ENCODE measurements at regions not wholly inside any gene's neighbourhood (a gene's known extent, or its start where the extent isn't known, plus 50 kb on each side); places are given as distances from the start of the nearest gene placed in this dataset.

DNA sequence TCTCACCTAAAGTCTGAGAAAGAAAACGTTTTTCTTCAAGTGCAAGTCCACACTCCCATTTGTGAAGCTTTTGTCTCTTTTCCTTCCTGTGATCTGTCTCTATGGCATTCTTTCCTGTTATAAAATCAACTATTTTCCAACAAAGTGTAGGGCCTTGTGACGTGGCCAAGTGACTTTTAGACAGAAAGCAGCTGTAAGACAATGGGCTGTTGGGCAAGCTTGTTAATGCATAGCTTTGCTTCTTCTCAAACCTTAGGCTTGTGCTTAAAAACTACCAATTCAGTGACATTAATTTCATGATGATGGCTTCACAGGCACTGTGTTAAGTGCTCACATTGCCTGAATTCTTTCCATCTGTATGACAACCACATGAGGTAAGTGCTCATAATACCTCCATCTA, 83.5 kb downstream of the VCY1B start:
- H3K36me3 Mint-ChIP-seq, result no peaks in the 10 kb centered on the region
- DNase-seq (no peak), ATAC-seq (ENCODE audit: low read depth in 2 of 2) (no peak)
- no peaks in the 10 kb centered on the region for H3K4me1 Mint-ChIP-seq
- Histone ChIP-seq H3K27ac (ENCODE audit: insufficient read depth, low read length, poor library complexity, severe bottlenecking) (no peak overlapping the region), H3K4me1 (ENCODE audit: control insufficient read depth, insufficient read depth, low read length, poor library complexity, severe bottlenecking) (no peaks in the 10 kb centered on the region), H3K36me3 (ENCODE audit: control insufficient read depth, insufficient read depth, low read length) (no peaks in the 10 kb centered on the region), H3K27me3 (ENCODE audit: control insufficient read depth, insufficient read depth, low read length) (no peaks in the 10 kb centered on the region), H3K4me3 (ENCODE audit: low read depth, low read length) (no peak overlapping the region), H3K9me3 (ENCODE audit: control insufficient read depth in 2 of 2, low read length in 2 of 2) (no peaks in the 10 kb centered on the region)
- peaks cover 5% of the 10 kb centered on the region for H3K27me3 Mint-ChIP-seq
- H3K4me3 Mint-ChIP-seq, result no peak overlapping the region
- no peak overlapping the region for H3K27ac Mint-ChIP-seq
- H3K9me3 Mint-ChIP-seq, result no peaks in the 10 kb centered on the region

- Mint-ChIP-seq H3K27me3 (no peaks in the 10 kb centered on the region), H3K36me3 (no peaks in the 10 kb centered on the region), H3K9me3 (no peaks in the 10 kb centered on the region), H3K27ac (no peak overlapping the region), H3K4me1 (no peaks in the 10 kb centered on the region), H3K4me3 (no peak overlapping the region)
- DNase-seq (no peak), ATAC-seq (ENCODE audit: low read depth in 2 of 2) (no peak)
- H3K9me3 ChIP-seq (ENCODE audit: control insufficient read depth in 2 of 2, low read length in 2 of 2), result no peaks in the 10 kb centered on the region
- no peaks in the 10 kb centered on the region for H3K27me3 ChIP-seq (ENCODE audit: control insufficient read depth, insufficient read depth, low read length)
- no peak overlapping the region for H3K4me3 ChIP-seq (ENCODE audit: low read depth, low read length)
- no peak overlapping the region for H3K27ac ChIP-seq (ENCODE audit: insufficient read depth, low read length, poor library complexity, severe bottlenecking)
- H3K36me3 ChIP-seq (ENCODE audit: control insufficient read depth, insufficient read depth, low read length), result no peaks in the 10 kb centered on the region
- H3K4me1 ChIP-seq (ENCODE audit: control insufficient read depth, insufficient read depth, low read length, poor library complexity, severe bottlenecking), result no peaks in the 10 kb centered on the region
Observed at GRCh38 chrY:14145614-14146013, 89.6 kb downstream of the VCY1B start.

DNA sequence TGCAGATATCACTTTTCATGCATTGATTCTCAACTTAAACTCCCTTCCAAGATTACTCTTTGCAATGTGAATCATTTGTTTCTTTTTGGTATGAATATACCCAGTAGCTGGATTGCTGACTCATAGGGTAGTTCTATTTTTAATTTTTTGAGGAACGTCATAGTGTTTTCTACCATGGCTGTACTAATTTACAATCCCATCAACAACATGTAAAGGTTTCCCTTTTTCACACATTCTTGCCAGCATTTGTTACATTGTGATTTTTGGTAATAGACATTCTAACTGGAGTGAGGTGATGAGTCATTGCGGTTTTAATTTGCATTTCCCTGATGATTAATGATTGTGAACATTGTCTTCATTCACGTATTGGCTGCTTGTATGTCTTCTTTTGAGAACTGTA, 126.7 kb downstream of the VCY1B start:
- H3K27ac Mint-ChIP-seq, result no peak overlapping the region
- H3K27me3 ChIP-seq (ENCODE audit: control insufficient read depth, insufficient read depth, low read length), result no peaks in the 10 kb centered on the region
- H3K27me3 Mint-ChIP-seq, result no peaks in the 10 kb centered on the region
- H3K4me1 Mint-ChIP-seq, result peaks cover 0 to 10% (median 0%) of the 10 kb centered on the region in 4 donors
- no peak overlapping the region for H3K4me3 ChIP-seq (ENCODE audit: low read depth, low read length)
- no peak overlapping the region for H3K4me3 Mint-ChIP-seq
- ATAC-seq (ENCODE audit: low read depth in 2 of 2) (no peak), DNase-seq (no peak)
- no peaks in the 10 kb centered on the region for H3K9me3 ChIP-seq (ENCODE audit: control insufficient read depth in 2 of 2, low read length in 2 of 2)
- no peaks in the 10 kb centered on the region for H3K9me3 Mint-ChIP-seq
- H3K36me3 Mint-ChIP-seq, result no peaks in the 10 kb centered on the region
- H3K36me3 ChIP-seq (ENCODE audit: control insufficient read depth, insufficient read depth, low read length), result no peaks in the 10 kb centered on the region
- H3K27ac ChIP-seq (ENCODE audit: insufficient read depth, low read length, poor library complexity, severe bottlenecking), result no peak overlapping the region
- no peaks in the 10 kb centered on the region for H3K4me1 ChIP-seq (ENCODE audit: control insufficient read depth, insufficient read depth, low read length, poor library complexity, severe bottlenecking)

DNA sequence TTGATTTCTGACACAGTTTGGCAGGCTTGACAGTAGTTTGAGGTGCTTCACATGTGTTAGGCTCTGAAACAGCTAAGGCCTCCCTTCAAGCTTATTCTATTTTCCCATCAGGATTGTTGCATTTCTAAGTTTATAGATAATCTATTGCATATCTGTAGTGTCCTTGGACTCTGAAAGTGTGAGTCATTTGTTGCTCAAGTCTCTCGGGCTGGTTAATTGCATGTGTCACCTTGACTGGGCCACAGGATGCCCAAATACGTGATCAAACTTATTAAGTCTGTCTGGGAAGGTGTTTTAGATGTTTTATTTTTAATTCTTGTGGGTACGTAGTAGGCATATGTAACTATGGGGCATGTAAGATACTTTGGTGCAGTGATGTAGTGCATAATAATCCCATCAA, 166.0 kb downstream of the VCY1B start:
- Mint-ChIP-seq H3K27ac (no peak overlapping the region), H3K27me3 (peaks cover 9% of the 10 kb centered on the region), H3K4me3 (no peak overlapping the region), H3K9me3 (no peaks in the 10 kb centered on the region), H3K36me3 (no peaks in the 10 kb centered on the region), H3K4me1 (no peaks in the 10 kb centered on the region)
- Histone ChIP-seq H3K4me1 (ENCODE audit: control insufficient read depth, insufficient read depth, low read length, poor library complexity, severe bottlenecking) (no peaks in the 10 kb centered on the region), H3K27me3 (ENCODE audit: control insufficient read depth, insufficient read depth, low read length) (no peaks in the 10 kb centered on the region), H3K36me3 (ENCODE audit: control insufficient read depth, insufficient read depth, low read length) (no peaks in the 10 kb centered on the region), H3K9me3 (ENCODE audit: control insufficient read depth in 2 of 2, low read length in 2 of 2) (no peaks in the 10 kb centered on the region), H3K4me3 (ENCODE audit: low read depth, low read length) (no peak overlapping the region), H3K27ac (ENCODE audit: insufficient read depth, low read length, poor library complexity, severe bottlenecking) (no peak overlapping the region)
- DNase-seq (no peak), ATAC-seq (ENCODE audit: low read depth in 2 of 2) (no peak)

DNA sequence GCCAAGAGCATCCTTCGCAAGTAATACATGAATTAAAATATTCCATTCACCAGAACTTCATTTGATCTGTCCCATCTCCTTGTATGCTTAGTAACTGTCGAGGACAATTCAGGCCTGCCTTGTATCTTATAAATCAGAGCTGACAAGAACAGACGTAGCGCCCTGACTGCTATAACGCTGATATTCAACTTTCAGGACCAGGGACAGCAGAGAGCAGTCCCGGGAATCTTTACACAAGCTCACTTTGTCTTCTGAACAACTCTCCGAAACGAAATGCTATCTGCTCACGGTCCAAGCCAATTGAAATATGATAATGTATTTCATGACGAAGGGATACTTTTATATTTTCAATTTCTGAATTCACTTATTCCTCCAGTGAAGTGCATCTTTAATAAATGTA, 175.7 kb downstream of the VCY1B start:
- ATAC-seq (ENCODE audit: low read depth in 2 of 2) (no peak), DNase-seq (no peak)
- no peaks in the 10 kb centered on the region for H3K36me3 ChIP-seq (ENCODE audit: control insufficient read depth, insufficient read depth, low read length)
- H3K27ac ChIP-seq (ENCODE audit: insufficient read depth, low read length, poor library complexity, severe bottlenecking), result no peak overlapping the region
- Mint-ChIP-seq H3K27ac (no peak overlapping the region), H3K36me3 (no peaks in the 10 kb centered on the region), H3K27me3 (no peaks in the 10 kb centered on the region), H3K9me3 (no peaks in the 10 kb centered on the region), H3K4me3 (no peak overlapping the region), H3K4me1 (peaks cover 0 to 2% (median 0%) of the 10 kb centered on the region in 4 donors)
- no peak overlapping the region for H3K4me3 ChIP-seq (ENCODE audit: low read depth, low read length)
- H3K27me3 ChIP-seq (ENCODE audit: control insufficient read depth, insufficient read depth, low read length), result no peaks in the 10 kb centered on the region
- H3K4me1 ChIP-seq (ENCODE audit: control insufficient read depth, insufficient read depth, low read length, poor library complexity, severe bottlenecking), result no peaks in the 10 kb centered on the region
- no peaks in the 10 kb centered on the region for H3K9me3 ChIP-seq (ENCODE audit: control insufficient read depth in 2 of 2, low read length in 2 of 2)

DNA sequence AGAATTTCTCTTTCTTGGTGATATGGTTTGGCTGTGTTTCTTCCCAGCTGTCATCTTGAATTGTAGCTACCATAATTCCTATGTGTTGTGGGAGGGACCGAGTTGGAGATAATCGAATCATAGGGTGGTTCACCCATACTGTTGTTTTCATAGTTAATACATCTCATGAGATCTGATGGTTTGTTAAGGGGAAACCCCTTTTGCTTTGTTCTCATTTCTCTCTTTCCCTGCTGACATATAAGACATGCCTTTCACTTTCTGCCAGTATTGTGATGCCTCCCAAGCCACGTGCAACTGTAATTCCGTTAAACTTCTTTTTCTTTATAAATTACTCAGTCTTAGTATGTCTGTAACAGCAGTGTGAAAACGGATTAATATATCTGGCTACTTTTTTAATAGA, 179.0 kb downstream of the VCY1B start:
- no peaks in the 10 kb centered on the region for H3K27me3 ChIP-seq (ENCODE audit: control insufficient read depth, insufficient read depth, low read length)
- H3K27me3 Mint-ChIP-seq, result no peaks in the 10 kb centered on the region

GRCh38 chrY:14238277-14238676, 182.2 kb downstream of the VCY1B start:
- ATAC-seq (ENCODE audit: low read depth in 2 of 2) (no peak), DNase-seq (no peak)
- Histone ChIP-seq H3K4me3 (ENCODE audit: low read depth, low read length) (no peak overlapping the region), H3K36me3 (ENCODE audit: control insufficient read depth, insufficient read depth, low read length) (no peaks in the 10 kb centered on the region), H3K4me1 (ENCODE audit: control insufficient read depth, insufficient read depth, low read length, poor library complexity, severe bottlenecking) (no peaks in the 10 kb centered on the region), H3K27ac (ENCODE audit: insufficient read depth, low read length, poor library complexity, severe bottlenecking) (no peak overlapping the region), H3K9me3 (ENCODE audit: control insufficient read depth in 2 of 2, low read length in 2 of 2) (no peaks in the 10 kb centered on the region), H3K27me3 (ENCODE audit: control insufficient read depth, insufficient read depth, low read length) (no peaks in the 10 kb centered on the region)
- no peak overlapping the region for H3K27ac Mint-ChIP-seq
- H3K9me3 Mint-ChIP-seq, result no peaks in the 10 kb centered on the region
- peaks cover 0 to 2% (median 0%) of the 10 kb centered on the region in 4 donors for H3K4me1 Mint-ChIP-seq
- no peaks in the 10 kb centered on the region for H3K36me3 Mint-ChIP-seq
- H3K4me3 Mint-ChIP-seq, result no peak overlapping the region
- peaks cover 5% of the 10 kb centered on the region for H3K27me3 Mint-ChIP-seq

More for the DNA sequence above, 179.0 kb downstream of the VCY1B start:
- Histone ChIP-seq H3K4me3 (ENCODE audit: low read depth, low read length) (no peak overlapping the region), H3K9me3 (ENCODE audit: control insufficient read depth in 2 of 2, low read length in 2 of 2) (no peaks in the 10 kb centered on the region), H3K27ac (ENCODE audit: insufficient read depth, low read length, poor library complexity, severe bottlenecking) (no peak overlapping the region), H3K4me1 (ENCODE audit: control insufficient read depth, insufficient read depth, low read length, poor library complexity, severe bottlenecking) (no peaks in the 10 kb centered on the region), H3K36me3 (ENCODE audit: control insufficient read depth, insufficient read depth, low read length) (no peaks in the 10 kb centered on the region)
- peaks cover 0 to 2% (median 0%) of the 10 kb centered on the region in 4 donors for H3K4me1 Mint-ChIP-seq
- DNase-seq (no peak), ATAC-seq (ENCODE audit: low read depth in 2 of 2) (no peak)
- no peaks in the 10 kb centered on the region for H3K36me3 Mint-ChIP-seq
- no peak overlapping the region for H3K27ac Mint-ChIP-seq
- H3K9me3 Mint-ChIP-seq, result no peaks in the 10 kb centered on the region
- no peak overlapping the region for H3K4me3 Mint-ChIP-seq

DNA sequence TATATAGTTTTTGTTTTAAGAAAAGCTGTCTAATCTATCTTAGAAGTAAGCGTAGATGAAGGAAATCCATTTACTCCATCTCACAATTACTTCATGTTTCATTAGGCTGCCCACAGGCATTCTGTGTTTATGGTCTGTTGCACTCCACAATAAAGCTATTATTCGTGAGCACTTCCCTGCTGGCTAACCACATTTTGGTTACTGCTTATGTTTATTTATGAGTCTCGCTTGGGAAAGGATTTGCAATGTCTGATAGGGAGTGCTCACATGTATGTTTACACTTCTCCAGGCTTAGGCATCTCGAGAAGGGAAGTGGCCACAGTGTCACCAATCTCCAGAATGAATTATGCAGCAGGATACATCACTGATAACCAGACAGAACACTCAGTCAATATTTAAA, 190.9 kb downstream of the VCY1B start:
- no peaks in the 10 kb centered on the region for H3K4me1 Mint-ChIP-seq
- peaks cover 0 to 1% (median 0%) of the 10 kb centered on the region in 7 donors for H3K9me3 Mint-ChIP-seq
- Histone ChIP-seq H3K4me1 (ENCODE audit: control insufficient read depth, insufficient read depth, low read length, poor library complexity, severe bottlenecking) (no peaks in the 10 kb centered on the region), H3K4me3 (ENCODE audit: low read depth, low read length) (no peak overlapping the region), H3K27me3 (ENCODE audit: control insufficient read depth, insufficient read depth, low read length) (no peaks in the 10 kb centered on the region), H3K9me3 (ENCODE audit: control insufficient read depth in 2 of 2, low read length in 2 of 2) (no peaks in the 10 kb centered on the region), H3K27ac (ENCODE audit: insufficient read depth, low read length, poor library complexity, severe bottlenecking) (no peak overlapping the region), H3K36me3 (ENCODE audit: control insufficient read depth, insufficient read depth, low read length) (no peaks in the 10 kb centered on the region)
- H3K36me3 Mint-ChIP-seq, result no peaks in the 10 kb centered on the region
- ATAC-seq (ENCODE audit: low read depth in 2 of 2) (no peak), DNase-seq (no peak)
- H3K27ac Mint-ChIP-seq, result no peak overlapping the region
- no peaks in the 10 kb centered on the region for H3K27me3 Mint-ChIP-seq
- no peak overlapping the region for H3K4me3 Mint-ChIP-seq
